ENCODE measurements at regions not wholly inside any gene's neighbourhood (a gene's known extent, or its start where the extent isn't known, plus 50 kb on each side); places are given as distances from the start of the nearest gene placed in this dataset.

DNA sequence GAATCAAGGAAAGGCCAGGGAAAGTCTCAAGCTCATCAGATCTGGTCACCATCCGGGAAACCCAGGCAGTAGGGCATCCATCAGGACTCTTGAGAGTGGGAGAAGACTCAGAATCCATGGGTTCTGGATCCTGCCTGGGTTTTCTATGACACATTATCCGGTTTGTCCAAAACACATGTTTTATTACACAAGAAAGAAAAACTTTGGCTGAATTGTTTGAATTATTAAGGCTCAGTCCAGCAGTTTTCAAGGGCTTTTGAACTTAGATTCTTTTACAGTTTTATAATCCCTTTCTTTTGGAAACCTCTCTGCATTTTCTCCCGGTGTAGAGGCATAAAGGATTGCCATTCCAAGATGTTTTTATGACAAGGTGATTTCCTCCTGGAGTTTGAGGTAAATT lies 528.5 kb upstream of the MGMT start:
- WGBS (ENCODE audit: low lambda C conversion rate, missing lambda C conversion rate), result 77% methylated on average over 3 of the region's 3 CpGs
- Histone ChIP-seq H3K27me3 (peaks cover 5% of the 10 kb centered on the region), H3K4me3 (no peak overlapping the region), H3K4me1 (ENCODE audit: insufficient read depth) (no peaks in the 10 kb centered on the region), H3K27ac (no peak overlapping the region), H3K79me2 (no peaks in the 10 kb centered on the region), H3K9me2 (replicated peaks; ENCODE audit: insufficient read depth) (no peaks in the 10 kb centered on the region), H3K4me2 (no peak overlapping the region), H4K20me1 (ENCODE audit: insufficient read depth, poor library complexity, severe bottlenecking) (no peaks in the 10 kb centered on the region), H3K9me3 (ENCODE audit: low read depth) (no peaks in the 10 kb centered on the region), H3K36me3 (replicated peaks; ENCODE audit: insufficient read depth, low read depth) (no peaks in the 10 kb centered on the region), H2AFZ (no peak overlapping the region)
- TF ChIP-seq CTCF (IDR thresholded peaks at IDR 0.05; ENCODE audit: poor library complexity) (no peak), EZH2phosphoT487 (IDR thresholded peaks at IDR 0.05; ENCODE audit: low read depth, severe bottlenecking, unreplicated experiment) (no peak), EZH2 (IDR thresholded peaks at IDR 0.05; ENCODE audit: borderline replicate concordance) (no peak)
- no peak for DNase-seq (ENCODE audit: low spot score)

DNA sequence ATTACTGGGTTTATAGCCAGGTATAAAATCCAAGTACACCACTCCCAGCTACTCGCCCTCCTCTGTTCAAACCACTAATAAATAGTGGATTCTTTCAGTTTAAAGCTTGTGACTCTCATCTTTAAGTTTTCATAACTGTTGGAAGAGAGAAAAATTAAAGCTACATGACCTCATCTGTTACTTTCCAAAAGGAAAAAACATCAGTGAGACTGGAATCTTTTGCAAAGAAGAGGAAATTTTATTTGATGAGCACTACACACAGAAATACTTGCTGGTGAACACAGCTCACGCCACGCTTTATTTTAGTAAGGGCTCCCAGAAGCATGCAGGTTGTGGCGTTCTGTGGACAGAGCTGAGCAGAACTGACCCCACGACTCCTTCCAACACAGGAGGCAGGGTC lies 527.0 kb upstream of the MGMT start:
- Histone ChIP-seq H3K79me2 (no peaks in the 10 kb centered on the region), H4K20me1 (ENCODE audit: insufficient read depth, poor library complexity, severe bottlenecking) (no peaks in the 10 kb centered on the region), H3K4me1 (ENCODE audit: insufficient read depth) (no peaks in the 10 kb centered on the region), H3K36me3 (replicated peaks; ENCODE audit: insufficient read depth, low read depth) (no peaks in the 10 kb centered on the region), H2AFZ (no peak overlapping the region), H3K27me3 (peaks cover 5% of the 10 kb centered on the region), H3K4me3 (no peak overlapping the region), H3K4me2 (no peak overlapping the region), H3K9me2 (replicated peaks; ENCODE audit: insufficient read depth) (no peaks in the 10 kb centered on the region), H3K27ac (no peak overlapping the region), H3K9me3 (ENCODE audit: low read depth) (no peaks in the 10 kb centered on the region)
- WGBS (ENCODE audit: low lambda C conversion rate, missing lambda C conversion rate), result 76% methylated on average over 5 of the region's 5 CpGs
- no peak for DNase-seq (ENCODE audit: low spot score)
- TF ChIP-seq EZH2phosphoT487 (IDR thresholded peaks at IDR 0.05; ENCODE audit: low read depth, severe bottlenecking, unreplicated experiment), result no peak
- TF ChIP-seq EZH2 (IDR thresholded peaks at IDR 0.05; ENCODE audit: borderline replicate concordance), result no peak
- no peak for TF ChIP-seq CTCF (IDR thresholded peaks at IDR 0.05; ENCODE audit: poor library complexity)

GRCh38 chr10:128943111-128943510 lies 523.9 kb upstream of the MGMT start:
- Histone ChIP-seq H3K4me2 (no peak overlapping the region), H3K27ac (no peak overlapping the region), H3K9me2 (replicated peaks; ENCODE audit: insufficient read depth) (no peaks in the 10 kb centered on the region), H2AFZ (no peak overlapping the region), H3K27me3 (peaks cover 5% of the 10 kb centered on the region), H3K9me3 (ENCODE audit: low read depth) (no peaks in the 10 kb centered on the region), H3K4me3 (no peak overlapping the region), H4K20me1 (ENCODE audit: insufficient read depth, poor library complexity, severe bottlenecking) (no peaks in the 10 kb centered on the region), H3K79me2 (no peaks in the 10 kb centered on the region), H3K4me1 (ENCODE audit: insufficient read depth) (no peaks in the 10 kb centered on the region), H3K36me3 (replicated peaks; ENCODE audit: insufficient read depth, low read depth) (no peaks in the 10 kb centered on the region)
- no peak for DNase-seq (ENCODE audit: low spot score)
- 87% methylated on average over 6 of the region's 6 CpGs for WGBS (ENCODE audit: low lambda C conversion rate, missing lambda C conversion rate)
- no peak for TF ChIP-seq CTCF (IDR thresholded peaks at IDR 0.05; ENCODE audit: poor library complexity)
- TF ChIP-seq EZH2 (IDR thresholded peaks at IDR 0.05; ENCODE audit: borderline replicate concordance), result no peak
- TF ChIP-seq EZH2phosphoT487 (IDR thresholded peaks at IDR 0.05; ENCODE audit: low read depth, severe bottlenecking, unreplicated experiment), result no peak

DNA sequence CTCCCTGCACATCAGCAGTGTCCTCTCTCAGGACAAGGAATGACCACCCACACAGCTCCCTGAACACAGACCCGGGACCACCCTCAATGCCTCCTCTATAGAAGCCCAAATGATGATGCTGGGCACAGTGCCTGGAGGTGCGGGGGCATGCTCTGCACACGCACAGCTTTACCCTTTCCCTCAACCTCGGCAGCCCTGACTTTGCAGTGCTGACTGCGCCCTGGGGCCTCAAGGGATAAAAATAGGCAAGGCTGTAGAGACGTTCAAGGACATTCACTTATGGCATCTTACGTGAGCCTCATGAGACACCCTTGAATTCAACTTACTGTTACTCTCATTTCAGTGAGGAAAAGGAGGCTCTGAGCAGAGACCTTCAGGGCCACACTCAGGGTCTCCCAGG lies 521.6 kb upstream of the MGMT start:
- no peak overlapping the region for H2AFZ ChIP-seq
- H3K4me2 ChIP-seq, result no peak overlapping the region
- TF ChIP-seq CTCF (IDR thresholded peaks at IDR 0.05; ENCODE audit: poor library complexity) (no peak), EZH2phosphoT487 (IDR thresholded peaks at IDR 0.05; ENCODE audit: low read depth, severe bottlenecking, unreplicated experiment) (no peak), EZH2 (IDR thresholded peaks at IDR 0.05; ENCODE audit: borderline replicate concordance) (no peak)
- WGBS (ENCODE audit: low lambda C conversion rate, missing lambda C conversion rate), result 85% methylated on average over 7 of the region's 7 CpGs
- H3K4me1 ChIP-seq (ENCODE audit: insufficient read depth), result no peaks in the 10 kb centered on the region
- no peak overlapping the region for H3K4me3 ChIP-seq
- H3K36me3 ChIP-seq (replicated peaks; ENCODE audit: insufficient read depth, low read depth), result no peaks in the 10 kb centered on the region
- no peaks in the 10 kb centered on the region for H3K9me3 ChIP-seq (ENCODE audit: low read depth)
- no peaks in the 10 kb centered on the region for H3K27me3 ChIP-seq
- no peaks in the 10 kb centered on the region for H4K20me1 ChIP-seq (ENCODE audit: insufficient read depth, poor library complexity, severe bottlenecking)
- no peaks in the 10 kb centered on the region for H3K79me2 ChIP-seq
- H3K27ac ChIP-seq, result no peak overlapping the region
- DNase-seq (ENCODE audit: low spot score), result no peak
- no peaks in the 10 kb centered on the region for H3K9me2 ChIP-seq (replicated peaks; ENCODE audit: insufficient read depth)
